HG03469 (cell line): ENCODE measurements at regions not wholly inside any gene's neighbourhood (a gene's known extent, or its start where the extent isn't known, plus 50 kb on each side); places are given as distances from the start of the nearest gene placed in this dataset.
"Not testable (repeated sequence)": the region's sequence is repeated elsewhere in the genome, so short reads cannot be mapped to it uniquely, and the experiment has no call there.

Experiments used
- ATAC-seq: cut with Tn5 transposase; IDR thresholded peaks from one replicate; pipeline ENCODE4 v1.9.1; 2021; ENCODE audit warnings: mild to moderate bottlenecking, moderate library complexity, moderate number of reproducible peaks; ENCODE audit not compliant: unreplicated experiment

DNA sequence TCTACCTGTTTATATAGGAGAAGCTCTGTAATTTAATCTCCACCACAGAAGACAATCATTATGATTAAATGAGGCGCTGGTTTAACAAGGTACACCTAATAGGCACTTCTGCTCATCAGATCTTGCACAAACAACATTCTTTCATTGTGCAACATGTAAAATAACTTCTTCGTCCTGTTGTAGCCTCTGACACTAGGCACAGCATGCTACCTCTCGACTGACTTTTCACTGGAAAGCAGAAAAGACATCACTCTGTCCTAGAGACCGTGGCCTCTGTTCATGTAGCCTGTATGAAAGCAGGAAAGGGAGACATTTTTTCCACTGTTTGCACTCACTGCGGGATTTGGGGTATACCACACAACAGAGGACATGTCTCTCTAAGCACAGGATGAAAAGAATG, 316.5 kb downstream of the IRS1 start:
- no peak for ATAC-seq

DNA sequence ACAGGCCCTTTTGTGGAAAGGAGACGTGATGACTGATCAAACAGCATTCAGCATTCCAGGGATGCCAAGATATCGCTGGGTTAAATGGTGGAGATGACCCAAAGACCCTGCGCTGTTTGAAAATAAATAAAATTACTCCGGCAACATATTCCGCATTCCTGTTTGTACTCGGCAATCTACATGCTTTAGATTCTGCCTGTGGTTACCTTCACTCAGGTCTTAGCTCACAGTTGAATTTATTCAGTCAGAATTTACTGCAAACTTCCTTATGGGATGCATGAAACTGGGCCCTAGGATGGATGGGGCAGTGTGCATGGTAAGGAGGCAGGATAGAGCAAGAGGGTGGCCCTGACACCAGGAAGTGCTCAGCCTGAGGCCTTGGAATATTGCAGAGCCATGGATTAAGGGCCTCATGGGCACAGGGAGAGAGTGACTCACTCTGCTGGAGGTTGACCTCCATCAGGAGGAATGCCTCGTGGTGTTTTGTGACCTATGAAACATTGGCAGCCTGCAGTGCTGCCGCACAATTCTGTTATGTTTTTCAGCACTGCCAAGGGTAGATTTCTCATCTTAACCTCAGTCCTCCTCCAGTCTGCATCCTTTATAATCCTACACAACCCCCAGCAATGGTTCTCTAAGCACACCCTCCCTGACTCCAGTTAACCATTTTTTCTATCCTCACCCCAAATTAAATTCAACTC, 321.4 kb downstream of the IRS1 start:
- ATAC-seq = no peak

DNA sequence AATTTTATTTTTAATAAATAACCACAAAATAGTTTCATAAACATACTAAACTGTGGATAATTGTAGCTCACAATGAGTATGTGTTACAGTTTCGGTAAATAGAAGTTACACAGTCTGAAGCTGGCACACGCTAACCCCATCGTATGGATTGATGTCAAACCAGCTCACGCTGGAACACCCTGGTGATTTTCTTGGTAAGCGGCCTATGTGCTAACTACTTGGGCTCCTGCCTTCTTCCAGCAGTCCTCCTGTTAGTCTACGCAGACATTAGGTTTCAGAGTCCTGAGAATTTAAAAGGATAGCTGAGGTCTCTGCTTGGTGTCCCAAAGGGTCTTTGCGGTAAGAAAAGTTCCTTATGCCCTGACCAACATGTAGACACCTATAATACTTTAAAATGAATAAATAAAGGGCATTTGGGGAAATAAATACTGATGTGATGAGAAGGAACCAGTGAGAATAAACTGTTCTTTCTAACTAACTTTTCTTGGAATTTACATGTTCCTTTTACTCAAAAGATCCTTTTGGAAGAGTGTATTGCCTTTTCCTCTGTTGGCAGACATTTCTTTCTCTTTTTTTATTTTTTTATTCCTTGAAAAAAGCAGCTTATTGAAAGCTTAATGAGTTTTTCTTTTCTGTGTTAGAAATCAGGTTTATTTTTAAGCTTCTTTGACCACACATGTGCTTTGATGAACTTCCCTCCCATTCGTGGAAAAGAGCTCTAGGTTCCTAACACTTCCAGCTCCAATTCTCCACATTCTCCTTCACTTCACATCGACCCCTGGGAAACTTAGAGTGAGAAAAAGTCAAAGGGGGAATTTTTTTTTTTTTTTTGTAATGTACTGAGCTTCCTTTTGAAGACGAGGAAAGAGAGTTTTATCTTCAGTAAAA, 322.2 kb downstream of the IRS1 start:
- ATAC-seq = no peak

DNA sequence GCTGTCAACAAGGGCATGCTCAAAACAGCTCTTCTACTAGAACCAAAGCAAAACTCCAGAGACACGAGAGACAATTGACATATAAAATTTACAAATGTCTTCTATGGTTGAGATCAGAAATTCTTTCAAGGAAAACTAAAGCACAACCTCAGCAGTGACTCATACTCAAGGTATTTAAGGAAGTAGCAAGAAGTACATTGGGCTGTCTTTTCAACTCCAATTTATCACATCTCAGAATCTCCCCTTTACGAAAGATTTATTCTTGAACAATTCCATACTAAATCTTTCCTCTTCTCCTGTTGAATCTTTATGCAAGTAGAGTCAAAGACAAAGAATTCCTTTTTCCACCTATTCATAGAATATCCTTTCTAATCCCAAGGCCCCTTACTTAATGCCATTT, 324.0 kb downstream of the IRS1 start:
- no peak for ATAC-seq

DNA sequence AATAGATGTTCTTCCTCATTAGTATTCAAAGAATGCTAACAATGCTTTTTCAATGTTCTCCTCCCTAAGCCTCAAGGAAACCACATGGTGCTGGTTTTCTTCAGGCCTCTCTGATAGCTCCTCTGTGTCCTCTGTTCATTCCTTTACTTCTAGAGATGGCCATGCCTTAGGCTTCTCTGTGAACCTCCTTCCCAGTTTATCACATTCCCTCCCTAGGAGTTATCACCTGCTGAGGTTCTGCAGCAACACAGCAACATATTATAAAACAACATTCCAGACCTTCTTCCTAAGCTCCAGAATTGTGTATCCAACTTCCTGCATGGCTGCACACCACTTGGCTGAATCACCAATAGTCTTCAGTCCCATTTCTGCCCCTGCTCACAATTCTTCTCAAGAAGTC, 325.5 kb downstream of the IRS1 start:
- no peak for ATAC-seq

DNA sequence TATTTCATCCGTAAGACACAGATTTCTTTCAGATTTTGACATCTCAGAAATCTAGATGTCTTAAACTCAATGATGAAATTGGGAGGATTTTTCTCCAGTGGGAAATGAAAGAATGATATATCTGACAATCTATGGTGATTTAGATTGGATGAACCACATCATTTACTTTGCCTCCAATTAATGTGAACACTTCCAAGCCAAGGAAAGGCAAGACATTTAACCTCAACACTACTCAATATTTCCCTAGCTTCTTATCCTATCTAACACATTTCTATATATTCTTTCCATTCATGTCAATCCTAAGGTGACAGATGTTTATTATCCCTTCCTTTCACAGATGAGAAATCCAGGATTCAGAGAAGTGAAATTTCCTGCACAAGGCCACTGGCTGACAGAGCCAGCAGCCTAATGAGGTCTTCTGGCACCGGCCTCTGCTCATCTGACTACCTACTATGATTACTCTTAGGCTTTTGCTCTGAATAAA, 327.6 kb downstream of the IRS1 start:
- no peak for ATAC-seq

DNA sequence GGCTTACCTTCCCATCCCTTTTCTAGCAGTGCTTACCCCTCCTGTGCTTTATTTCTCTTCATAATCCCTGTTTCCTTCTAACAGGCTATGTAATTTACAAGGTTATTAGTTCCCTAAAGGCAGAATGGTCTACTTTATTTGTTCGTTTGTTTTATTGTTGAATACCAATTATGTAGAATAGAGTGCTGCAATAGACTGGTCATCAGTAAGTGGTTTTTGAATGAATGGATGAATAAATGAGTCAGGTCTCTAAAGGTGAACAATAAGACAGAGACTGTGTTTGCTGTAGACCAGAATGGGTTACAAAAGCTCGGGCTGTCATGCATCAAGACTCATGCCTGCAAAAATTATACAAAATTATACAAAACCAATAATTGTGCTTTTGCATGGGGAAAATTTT, 332.0 kb downstream of the IRS1 start:
- ATAC-seq = no peak

DNA sequence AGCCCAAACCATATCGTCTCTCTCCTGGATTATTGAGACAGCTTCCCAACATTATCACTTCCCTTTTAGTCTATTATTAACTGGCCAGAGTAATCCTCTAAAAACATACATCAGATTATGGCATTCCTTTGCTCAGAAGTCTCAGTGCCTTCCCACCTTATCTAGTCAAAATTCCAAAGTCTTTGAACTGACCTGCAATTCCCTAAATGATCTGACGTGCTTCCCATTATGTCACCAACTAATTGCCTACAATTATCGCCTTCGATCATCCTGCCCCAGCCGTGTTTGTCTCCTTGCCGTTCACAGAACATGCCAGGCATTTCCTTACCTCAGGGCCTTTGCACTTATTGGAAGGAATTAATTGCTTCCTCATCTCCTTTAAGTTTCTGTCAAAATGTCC, 332.4 kb downstream of the IRS1 start:
- ATAC-seq = no peak

DNA sequence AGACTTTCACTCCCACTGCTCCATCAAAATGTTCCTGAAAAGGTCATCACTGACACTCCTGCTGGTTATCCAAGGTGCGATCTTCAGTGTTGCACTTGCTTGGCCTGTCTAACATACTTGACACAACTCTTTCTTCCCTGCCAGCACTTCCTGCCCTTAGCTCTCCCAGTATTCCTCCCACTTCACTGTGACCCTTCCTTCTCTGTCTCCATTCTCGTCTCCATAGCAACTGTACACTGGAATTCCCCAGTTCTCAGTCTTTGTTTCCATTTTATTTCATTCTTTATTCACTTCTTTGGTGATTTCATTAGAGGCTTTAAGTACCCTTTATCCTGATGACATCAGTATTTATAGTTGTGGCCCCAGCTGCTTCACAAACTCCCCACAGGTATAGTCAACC, 333.0 kb downstream of the IRS1 start:
- ATAC-seq = no peak

DNA sequence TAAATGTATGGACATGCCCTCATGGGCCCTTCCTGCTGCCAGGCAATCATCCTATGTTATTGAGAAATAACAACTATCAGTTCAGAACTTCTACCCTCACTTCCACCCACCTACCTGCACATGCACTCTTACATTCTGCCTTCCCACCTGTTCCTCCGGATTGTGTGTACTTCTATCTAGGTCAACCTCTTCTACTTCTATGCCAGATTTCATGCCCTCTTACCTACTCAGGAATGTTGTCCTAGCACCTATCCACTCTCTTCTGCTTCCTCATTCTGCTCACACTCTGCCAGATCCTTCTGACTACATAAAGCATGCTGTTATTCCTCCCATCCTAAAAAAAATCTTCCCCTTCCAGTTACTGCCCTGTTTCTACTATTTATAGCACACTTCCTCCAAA, 333.5 kb downstream of the IRS1 start:
- ATAC-seq = no peak

DNA sequence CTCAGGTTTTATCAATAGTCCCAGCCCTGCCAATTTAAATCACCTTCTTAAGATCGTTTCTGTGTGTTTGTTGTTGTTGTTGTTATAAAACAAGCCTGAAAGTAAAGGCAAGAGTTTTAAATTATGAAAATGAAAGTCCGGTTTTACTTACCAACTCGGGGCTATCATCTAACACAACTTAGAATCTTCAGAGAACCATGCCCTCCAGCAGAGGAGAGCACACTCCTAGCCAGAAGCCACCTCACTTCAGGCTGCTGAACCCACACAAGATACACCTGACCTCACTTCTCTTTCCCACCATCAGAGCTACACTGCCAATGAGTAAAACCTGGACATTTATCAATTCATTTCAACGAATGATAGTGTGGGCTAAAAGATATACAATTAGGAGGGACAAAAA, 335.2 kb downstream of the IRS1 start:
- no peak for ATAC-seq

DNA sequence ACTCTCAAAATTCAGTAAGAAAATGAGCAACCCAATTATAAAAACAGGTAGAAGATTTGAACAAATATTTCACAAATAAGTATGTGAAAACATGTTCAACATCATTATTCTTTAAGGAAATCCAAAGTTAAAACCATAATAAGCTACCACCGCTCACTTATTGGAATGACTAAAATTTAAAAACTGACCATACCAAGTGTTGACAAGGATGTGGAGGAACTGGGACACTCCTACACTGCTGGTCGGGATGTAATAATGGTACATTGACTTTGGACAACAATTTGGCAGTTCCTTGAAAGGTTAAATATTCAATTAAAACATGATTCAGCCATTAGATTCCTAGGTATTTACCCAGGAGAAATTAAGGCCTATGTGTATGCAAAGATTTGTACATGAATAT, 336.5 kb downstream of the IRS1 start:
- ATAC-seq = no peak

DNA sequence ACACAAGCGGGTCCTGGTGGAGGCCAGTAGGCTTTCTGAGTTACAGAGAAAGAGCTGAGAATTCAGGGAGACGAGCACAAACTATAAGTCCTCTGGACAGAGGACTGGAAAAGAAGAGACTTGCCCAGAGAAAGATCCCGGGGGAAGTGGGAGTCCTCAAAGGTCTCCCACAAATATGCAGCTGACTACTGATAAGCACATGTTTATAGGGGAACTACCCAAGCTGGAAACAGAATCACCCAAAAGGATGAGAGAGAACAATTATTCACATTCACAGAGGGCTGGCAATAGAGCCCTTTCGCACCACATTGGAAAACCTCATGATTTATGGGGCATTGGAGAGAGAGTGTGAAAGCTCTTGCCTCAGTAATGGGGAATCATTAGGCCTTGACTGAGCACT, 337.6 kb downstream of the IRS1 start:
- ATAC-seq = no peak

DNA sequence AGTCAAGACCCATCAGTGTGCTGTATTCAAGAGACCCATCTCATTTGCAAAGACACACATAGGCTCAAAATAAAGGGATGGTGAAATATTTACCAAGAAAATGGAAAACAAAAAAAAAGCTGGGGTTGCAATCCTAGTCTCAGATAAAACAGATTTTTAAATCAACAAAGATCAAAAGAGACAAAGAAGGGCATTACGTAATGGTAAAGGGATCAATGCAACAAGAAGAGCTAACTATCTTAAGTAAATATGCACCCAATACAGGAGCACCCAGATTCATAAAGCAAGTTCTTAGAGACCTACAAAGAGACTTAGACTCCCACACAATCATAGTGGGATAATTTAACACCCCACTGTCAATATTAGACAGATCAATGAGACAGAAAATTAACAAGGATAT, 343.5 kb downstream of the IRS1 start:
- not testable (repeated sequence) for ATAC-seq

DNA sequence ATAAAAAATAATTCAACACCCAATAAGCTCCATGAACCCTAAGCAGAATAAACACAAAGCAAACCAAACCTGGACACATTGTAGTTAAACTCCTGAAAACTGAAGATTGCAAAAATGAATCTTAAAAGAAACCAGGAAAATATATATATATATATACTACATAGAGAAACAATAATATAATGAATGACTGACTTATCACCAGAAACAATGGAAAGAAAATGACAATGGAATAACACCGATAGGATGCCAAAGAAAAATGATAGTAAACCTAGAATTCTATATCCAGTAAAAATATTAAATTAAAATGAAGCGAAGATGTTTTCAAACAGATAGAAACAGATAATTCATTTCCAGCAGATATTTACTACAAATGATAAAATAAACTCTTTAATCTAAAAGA, 346.9 kb downstream of the IRS1 start:
- no peak for ATAC-seq

DNA sequence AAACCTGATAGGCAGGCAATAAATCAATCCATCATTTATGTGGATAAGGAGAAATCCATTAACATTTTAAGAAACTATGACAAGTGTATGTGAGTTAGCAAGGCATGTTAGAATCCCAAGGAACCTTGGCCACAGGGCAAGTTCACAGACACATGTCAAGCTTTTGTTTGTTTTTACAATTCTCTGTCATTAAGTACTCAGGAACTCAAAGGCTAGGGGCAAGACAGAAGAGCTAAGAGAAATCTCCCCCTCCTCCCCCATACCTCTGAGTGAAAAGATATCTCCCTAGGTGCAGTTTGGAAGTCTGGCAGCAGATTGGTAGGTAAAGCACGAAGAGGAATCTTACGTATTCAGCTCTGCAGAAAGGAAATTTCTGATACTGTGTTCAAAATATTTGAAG, 348.1 kb downstream of the IRS1 start:
- no peak for ATAC-seq

DNA sequence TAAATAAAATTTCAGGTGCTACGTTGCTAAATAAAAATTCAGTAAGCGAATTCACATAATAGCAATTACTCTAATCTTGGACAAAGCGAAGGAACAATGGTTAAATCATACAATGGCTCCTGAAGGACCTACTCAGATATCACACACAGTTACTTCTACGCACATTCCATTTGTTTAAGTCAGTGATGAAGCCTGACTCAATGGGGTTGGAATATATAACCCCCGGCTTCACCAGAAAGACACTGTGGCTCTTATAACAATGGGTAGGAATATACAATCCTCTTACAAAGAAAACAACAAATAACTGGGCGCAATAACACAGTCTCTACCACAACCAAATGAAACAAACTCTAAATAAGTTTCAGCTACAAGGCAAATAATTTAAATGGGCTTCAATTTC, 349.5 kb downstream of the IRS1 start:
- ATAC-seq = no peak

DNA sequence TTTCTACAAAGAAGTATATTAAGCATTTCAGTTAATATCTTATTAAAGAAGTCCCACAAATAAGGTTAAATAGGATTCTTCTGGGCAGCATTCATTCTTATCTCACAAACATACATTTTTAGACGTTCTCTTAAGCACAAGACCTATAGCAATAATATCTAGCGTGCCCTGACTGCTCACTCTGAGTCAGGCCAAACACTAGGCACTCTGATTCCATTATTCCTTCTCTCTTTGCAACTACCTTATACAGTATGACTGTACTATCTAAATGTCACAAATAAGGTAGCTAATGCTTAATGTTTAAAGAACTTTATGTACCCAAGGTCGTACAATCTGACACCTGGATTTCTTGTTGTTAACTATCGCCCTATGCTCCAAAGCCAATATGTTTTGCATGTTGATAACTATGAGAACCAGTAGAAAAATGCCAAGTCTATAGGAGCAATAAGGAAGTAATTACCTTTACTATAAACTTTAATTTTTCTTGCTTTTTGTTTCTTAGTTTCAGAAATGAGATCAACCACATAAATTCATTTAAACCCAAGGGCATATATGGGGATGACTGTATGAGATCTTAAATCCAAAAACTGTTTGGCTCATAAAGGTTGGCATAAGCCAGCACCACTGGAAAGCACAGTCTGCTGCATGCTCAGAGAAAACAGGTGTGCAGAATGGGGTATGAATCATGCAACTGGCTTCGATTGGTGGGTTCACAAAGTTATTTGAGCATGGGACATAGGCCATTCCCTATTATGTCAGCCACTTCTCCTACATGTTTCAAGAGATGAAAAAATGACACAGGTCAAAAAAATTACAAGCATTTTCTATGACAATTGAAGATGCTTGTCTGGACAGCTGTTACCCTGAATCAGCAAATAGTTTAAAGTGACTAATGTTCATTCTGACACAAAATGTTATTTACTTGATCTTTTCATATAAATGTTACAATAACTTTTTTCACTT, 352.0 kb downstream of the IRS1 start:
- no peak for ATAC-seq

DNA sequence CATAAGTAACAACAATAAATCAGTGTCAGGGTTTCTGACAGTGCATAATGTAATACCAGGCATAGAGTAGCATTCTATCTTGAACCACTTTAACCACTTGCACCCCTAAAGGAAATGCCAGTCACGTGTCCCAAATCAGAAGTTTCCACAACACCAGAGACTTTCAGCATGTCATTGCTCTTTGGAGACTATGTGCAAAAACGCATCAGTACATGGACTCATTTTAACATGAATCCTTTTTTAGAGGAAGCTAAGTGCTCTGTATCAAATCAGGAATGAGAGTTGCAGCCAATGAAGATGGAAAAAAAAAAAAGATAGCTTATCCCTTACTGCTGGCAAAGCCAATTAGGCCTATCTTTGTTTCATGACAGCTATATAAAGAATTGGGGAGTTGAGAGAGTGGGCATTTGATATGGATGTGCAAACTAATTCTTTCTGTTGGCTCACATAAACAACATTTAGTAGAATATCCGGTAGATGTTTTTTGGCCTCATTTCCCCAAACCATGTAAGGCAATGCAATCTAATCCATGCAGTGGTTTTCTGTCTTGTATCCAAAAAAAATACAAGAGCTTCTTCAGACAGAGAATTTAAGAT, 353.1 kb downstream of the IRS1 start:
- no peak for ATAC-seq

DNA sequence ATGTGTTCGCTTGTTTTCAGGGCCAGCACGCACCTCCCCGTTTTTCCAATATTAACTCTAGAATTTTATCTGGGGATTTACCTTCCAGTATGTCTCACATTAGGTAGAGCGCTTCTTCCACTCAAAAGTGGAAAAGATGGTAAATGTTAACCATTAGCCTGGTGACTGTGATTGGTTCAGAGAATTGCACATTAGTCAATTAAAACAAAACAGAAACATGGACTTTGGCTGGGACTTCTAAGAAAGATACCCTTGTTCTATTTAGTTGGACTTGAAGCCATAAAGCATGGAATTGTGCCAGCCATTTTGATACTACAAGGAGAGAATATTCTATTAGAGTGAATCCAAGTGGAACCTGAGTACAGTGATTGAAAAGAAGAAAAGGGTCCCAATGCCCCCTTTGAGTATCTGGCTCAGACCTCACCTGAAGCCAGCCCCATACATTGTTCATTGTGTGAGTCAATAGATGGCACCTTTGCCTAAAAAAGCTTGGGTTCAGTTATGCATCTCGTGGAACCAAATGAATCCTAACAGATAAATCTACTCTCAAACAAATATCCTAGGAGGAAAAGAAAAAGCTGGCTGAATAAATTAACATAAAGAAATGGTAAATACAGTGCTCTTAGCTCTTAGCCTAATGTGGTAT, 354.3 kb downstream of the IRS1 start:
- no peak for ATAC-seq
